Ishikawa (cell line): ENCODE measurements at regions not wholly inside any gene's neighbourhood (a gene's known extent, or its start where the extent isn't known, plus 50 kb on each side); places are given as distances from the start of the nearest gene placed in this dataset.

ENCODE experiments used
- CEBPB ChIP-seq: IDR thresholded peaks from 2 replicates; pipeline ENCODE4 v1.6.1; 2012
- CREB1 ChIP-seq: IDR thresholded peaks from 2 replicates; pipeline ENCODE4 v1.6.1; 2012; ENCODE audit warnings: low read depth
- EGR1 ChIP-seq: IDR thresholded peaks from 2 replicates; pipeline ENCODE4 v1.6.1; 2012
- EP300 ChIP-seq: IDR thresholded peaks from 2 replicates; pipeline ENCODE4 v1.6.1; 2012; ENCODE audit warnings: borderline replicate concordance
- FOXM1 ChIP-seq: IDR thresholded peaks from 2 replicates; pipeline ENCODE4 v1.6.1; 2012; ENCODE audit warnings: low read depth, borderline replicate concordance
- MAX ChIP-seq: IDR thresholded peaks from 2 replicates; pipeline ENCODE4 v1.6.1; 2012
- RAD21 ChIP-seq: IDR thresholded peaks from 2 replicates; pipeline ENCODE4 v1.6.1; 2012; ENCODE audit warnings: low read depth
- TAF1 ChIP-seq: IDR thresholded peaks from 2 replicates; pipeline ENCODE4 v1.6.1; 2012; ENCODE audit warnings: low read depth, mild to moderate bottlenecking
- YY1 ChIP-seq: IDR thresholded peaks from 2 replicates; pipeline ENCODE4 v1.6.1; 2012; ENCODE audit warnings: low read depth
- TF ChIP-seq, protein P1 (sequence below): IDR thresholded peaks from 2 replicates; pipeline ENCODE4 v1.6.1; 2012; ENCODE audit warnings: low read depth, mild to moderate bottlenecking
- TF ChIP-seq, protein P2 (sequence below): IDR thresholded peaks from 2 replicates; pipeline ENCODE4 v1.6.1; 2012

DNA sequence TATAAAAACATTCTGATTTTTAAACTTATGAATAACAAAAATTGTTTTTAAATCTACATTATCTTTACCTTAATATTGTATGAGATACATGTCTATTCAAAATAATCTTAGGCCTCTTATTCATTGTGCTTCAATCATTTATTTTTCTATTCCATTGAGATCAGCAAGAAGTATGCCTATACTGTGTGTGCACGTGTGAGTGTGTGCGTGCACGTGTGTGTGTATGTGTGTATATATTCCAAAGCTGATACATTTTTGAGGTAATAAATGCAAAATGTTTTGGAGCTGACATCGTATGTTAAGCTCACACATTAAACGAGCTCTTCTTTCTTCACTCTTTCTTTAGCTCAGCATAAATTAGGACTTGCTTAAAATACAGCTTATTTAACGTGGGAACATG is 1701.2 kb upstream of the PCDH10 start:
- TF ChIP-seq, protein P1, sequence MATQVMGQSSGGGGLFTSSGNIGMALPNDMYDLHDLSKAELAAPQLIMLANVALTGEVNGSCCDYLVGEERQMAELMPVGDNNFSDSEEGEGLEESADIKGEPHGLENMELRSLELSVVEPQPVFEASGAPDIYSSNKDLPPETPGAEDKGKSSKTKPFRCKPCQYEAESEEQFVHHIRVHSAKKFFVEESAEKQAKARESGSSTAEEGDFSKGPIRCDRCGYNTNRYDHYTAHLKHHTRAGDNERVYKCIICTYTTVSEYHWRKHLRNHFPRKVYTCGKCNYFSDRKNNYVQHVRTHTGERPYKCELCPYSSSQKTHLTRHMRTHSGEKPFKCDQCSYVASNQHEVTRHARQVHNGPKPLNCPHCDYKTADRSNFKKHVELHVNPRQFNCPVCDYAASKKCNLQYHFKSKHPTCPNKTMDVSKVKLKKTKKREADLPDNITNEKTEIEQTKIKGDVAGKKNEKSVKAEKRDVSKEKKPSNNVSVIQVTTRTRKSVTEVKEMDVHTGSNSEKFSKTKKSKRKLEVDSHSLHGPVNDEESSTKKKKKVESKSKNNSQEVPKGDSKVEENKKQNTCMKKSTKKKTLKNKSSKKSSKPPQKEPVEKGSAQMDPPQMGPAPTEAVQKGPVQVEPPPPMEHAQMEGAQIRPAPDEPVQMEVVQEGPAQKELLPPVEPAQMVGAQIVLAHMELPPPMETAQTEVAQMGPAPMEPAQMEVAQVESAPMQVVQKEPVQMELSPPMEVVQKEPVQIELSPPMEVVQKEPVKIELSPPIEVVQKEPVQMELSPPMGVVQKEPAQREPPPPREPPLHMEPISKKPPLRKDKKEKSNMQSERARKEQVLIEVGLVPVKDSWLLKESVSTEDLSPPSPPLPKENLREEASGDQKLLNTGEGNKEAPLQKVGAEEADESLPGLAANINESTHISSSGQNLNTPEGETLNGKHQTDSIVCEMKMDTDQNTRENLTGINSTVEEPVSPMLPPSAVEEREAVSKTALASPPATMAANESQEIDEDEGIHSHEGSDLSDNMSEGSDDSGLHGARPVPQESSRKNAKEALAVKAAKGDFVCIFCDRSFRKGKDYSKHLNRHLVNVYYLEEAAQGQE: no peak
- TF ChIP-seq EP300: no peak
- TF ChIP-seq YY1: no peak
- TF ChIP-seq MAX: no peak
- TF ChIP-seq RAD21: no peak
- TF ChIP-seq TAF1: no peak
- TF ChIP-seq CREB1: no peak
- TF ChIP-seq, protein P2, sequence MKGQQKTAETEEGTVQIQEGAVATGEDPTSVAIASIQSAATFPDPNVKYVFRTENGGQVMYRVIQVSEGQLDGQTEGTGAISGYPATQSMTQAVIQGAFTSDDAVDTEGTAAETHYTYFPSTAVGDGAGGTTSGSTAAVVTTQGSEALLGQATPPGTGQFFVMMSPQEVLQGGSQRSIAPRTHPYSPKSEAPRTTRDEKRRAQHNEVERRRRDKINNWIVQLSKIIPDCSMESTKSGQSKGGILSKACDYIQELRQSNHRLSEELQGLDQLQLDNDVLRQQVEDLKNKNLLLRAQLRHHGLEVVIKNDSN: no peak
- no peak for TF ChIP-seq FOXM1
- TF ChIP-seq CEBPB: no peak
- no peak for TF ChIP-seq EGR1
